Skin of body (tissue), 1 donor: ENCODE measurements at regions not wholly inside any gene's neighbourhood (a gene's known extent, or its start where the extent isn't known, plus 50 kb on each side); places are given as distances from the start of the nearest gene placed in this dataset.

ENCODE experiments used
- DNase-seq: peaks from one replicate; lab custom pipeline; 2025; lab: John Stamatoyannopoulos, UW

DNA sequence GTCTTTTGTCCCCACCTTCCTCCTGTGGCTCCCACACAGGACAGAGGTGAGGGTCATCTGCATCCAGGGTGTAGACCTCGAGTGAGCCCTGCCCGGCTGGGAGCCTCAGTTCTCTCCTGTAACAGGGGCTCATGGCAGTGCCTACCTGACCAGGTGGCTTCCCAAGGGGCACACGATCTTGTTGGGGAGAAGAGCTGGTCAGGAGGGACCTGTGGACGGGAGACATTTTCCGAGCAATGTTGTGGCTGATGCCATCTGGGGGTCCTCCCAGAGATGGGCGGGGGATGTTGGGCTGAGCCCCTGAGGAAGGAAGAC is 51.9 kb downstream of the CEBPB start:
- no peak for DNase-seq

DNA sequence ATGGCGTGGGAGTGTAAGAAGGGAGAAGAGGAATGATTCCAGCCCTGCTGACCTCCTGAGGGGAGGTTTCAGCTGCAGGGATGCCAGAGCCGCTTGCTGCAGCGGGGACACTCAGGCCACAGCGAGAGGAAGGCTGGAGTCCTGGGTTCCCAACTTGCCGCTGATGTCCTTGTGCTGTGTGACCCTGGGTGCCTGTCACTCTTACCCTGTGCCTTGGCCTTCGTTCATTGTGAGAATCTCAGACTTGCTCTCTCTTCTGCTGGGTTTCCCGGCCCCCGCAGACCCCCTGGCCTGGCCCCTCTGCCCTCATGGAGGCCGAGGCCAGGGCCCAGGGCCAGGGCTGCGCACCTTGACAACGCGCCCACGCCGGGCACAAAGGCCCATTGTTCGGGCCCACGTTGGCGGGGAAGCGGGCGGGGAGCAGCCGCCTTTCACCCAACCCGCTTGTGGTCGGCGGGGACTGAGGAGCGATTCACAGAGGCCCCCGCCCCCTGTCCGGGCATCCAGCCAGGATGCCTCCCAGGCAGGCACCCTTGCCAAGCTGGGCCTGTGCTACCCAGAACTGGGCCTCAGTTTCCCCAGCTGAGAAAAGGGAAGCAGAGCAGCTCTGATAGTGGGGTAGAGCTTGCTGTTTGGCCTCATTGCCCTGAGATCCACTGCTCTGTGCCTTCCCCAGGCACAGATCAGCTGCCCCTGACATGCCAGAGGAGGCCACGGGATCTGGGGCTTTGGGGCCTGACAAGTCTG is 52.4 kb downstream of the CEBPB start:
- DNase-seq: no peak

DNA sequence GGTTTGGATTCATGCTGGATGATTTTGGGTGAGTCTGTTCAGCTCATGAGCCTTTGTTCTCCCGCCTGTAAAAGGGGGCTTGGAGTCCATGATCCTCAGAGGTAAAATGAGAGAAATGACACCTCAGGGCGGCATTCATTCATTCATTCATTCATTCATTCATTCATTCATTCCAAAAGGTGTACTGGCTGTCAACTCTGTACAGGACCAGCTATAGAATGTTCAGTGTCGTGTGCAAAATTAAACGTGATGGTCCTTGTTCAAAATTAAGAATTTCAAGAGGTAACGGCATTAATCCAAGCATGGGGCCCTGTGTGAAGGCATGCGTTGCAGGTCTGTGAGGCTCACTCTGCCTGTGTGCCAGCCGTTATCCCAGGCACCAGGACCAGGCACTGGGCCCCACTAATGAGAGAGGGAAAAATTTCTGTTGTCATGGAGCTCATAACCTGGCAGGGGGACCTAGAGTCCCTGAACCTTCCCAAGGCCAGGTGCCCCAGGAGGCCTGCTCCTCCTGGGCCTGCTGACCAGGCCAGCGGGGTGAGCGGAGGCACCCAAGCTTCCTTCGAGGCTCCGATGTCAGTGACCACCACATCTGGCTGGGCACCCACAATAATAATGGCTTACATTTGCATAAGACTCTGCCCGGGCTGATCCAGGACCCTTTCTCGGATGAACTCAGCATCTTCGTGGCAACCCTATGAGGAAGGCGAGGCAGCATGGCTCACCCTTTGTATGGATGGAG is 53.2 kb downstream of the CEBPB start:
- no peak for DNase-seq

DNA sequence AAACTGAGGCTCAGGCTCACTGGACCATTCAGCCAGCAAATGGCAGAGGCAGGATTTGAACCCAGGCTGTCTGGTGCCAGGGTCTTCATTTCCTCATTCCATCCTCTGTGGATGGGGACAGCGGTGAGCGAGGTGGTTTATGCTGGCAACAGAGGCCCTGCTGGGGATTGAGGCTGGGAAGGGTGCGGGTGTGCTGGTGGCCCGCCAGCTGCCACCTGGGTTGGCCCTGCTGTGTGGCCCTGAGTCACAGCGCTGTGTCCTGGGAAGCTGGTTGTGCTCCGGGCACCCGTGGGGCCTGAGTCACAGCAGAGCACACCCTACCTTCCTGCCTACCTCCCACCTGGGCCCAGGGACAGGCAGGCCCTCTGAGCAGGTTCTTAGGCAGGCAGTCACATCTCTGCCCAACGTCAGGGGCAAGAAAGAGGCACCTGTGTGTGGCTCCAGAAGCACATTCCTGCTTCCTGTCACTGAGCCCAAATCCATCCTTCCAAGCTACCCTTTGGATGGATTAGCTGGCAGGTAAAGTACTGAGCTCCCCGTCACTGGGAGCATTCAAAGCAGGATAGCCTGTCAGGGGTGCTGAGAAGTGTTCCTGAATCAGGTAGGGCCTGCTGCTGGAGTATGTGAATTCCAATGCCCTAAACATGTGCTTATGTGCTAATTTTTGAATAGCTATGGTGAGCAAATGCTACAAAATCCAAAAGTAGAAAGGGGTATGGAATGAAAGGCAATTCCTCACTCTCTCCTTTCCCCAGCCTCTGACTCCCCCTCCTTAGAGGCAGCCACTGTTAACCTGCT is 53.9 kb downstream of the CEBPB start:
- DNase-seq: no peak

DNA sequence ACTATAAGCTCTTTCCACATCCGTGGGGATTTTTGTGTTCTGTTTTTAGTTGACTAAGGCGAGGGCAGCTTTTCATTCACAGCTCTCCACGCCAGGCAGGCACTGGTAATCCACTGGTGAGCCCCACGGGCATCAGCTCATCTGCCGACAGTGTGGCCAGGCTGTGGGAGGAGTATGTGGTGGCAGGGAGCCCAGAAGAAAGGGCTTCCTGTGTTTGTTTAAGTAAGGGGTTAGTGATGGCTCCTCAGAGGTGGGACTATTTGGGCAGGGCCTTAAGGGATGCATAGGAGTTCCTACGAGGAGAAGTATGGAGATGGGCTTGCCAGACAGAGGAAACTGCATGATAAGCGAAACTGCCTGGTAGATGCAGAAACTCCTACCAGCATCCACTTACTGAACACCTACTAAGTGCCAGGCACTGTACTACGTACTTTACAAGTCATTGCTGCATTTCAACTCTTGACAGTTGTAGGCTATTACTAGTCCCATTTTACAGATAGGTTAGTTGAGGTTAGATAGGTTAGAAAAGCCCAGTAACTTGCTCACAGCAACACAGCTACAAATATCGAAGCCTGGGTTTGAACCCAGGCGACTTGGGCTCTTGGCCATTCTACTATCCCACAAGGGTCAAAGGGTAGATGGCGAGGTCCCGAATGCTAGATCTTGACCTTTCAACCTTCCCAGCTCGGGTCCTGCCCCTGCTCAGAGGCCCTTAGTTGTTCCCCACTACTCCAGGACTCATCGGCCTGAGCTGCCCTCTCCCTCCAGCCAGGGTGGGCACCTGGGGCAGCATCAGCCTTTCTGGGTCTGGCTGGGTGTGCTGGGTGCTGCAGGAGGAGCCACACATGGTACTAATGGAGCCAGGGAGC is 55.1 kb downstream of the CEBPB start:
- no peak for DNase-seq

DNA sequence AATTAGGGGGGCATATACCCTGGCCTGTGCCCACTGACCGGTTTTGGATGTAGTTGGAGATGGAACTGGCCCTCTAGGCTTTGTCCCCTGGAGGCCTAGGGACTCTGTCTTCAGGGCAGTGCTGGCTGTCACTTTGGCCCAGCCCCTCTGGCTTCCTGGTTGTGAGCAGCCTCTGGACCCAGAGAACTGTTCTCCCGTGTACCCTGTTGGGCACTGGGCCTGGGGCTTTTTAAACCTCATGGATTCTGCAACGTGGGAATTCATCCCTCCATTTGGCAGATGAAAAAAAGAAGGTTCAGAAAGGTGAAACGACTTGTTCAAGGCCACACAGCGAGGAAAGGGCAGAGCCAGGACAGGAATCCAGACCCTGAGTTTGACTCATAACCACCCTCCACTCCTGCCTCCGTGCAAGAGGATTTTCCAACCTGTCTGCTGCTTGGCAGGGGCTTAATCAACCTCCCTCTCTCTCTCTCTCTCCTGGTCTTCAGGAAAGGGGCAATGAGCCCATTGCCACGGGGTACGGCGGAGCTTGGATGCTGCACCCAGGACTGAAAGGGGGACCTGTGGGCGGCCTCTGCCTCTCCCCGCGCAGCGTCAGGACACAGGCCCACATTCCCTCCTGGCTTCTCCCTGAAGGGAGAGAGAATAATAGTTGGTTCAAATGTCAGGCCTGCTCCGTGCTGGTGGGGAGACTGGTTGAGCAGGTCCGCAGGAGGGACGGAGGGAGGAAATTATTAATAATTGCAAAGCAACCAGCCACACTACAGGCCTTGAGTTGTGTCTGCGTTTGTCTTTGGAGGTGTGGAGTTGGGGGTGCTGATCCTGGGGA is 56.0 kb downstream of the CEBPB start:
- DNase-seq: no peak

DNA sequence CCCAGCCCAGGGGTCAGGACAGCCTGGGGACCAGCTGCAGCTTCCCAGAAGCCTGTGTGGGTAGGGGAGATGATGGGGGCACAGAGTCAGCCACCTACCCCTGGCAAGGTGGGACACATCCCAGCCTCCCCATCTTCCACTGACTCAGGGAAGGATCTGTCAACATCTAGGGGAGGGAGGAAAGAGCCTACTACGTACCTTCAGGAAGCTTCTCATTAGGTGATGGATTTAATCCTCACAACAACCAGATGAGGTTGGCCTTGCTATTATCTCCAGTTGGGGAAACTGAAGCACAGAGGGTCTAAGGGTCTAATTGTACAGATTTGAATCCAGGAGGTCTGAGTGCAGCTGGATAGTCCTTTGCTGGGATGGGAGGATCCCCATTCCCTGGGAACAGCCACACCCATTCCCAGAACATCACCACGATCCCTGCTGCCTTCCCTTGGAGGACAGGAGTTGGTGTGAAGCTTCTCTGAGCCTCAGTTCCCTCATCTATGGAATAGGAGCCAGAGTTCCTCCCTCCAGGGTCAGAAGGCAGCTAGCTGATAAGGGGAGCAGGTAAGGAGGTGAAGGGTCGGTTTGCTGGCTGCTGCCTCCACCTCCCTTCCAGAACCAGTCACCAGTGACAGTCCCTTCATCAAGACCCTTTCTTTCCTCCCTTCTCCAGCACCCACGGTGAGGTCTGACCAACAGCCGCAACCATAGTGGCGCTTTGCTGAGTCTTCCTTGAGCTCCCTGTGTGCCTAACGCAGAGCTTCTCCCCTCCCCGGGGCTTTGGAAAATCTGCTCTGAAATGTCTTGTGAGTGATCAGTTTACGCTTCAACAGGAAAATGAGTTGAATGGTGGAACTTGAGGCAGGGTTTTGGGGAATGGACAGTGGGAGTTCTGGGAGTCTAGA is 56.8 kb downstream of the CEBPB start:
- no peak for DNase-seq

DNA sequence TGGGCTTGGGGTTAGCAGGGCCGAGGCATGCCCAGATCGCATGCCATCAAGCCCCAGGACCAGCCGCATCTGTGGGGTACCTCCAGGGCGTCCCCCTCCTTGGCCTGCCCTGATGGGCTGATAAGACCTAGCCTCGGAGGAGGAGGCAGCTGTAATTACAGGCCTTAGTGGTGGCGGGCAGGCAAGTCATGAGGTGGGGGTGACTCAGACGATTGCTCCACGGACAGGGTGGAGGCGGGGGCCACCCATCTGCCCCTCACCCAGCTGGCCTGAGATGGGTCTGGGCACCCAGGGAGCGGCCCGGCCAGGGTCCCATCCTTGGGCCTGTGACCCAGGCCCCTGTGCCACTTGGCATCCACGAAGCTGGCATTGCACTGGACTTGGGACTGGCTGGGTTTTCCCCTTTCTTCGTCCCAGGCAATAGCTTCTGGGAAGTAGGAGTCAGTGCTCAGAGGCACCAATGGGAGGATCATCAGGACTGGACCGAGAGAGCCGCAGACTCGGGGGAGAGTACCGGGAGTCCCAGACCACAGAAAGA is 57.5 kb downstream of the CEBPB start:
- DNase-seq: no peak

DNA sequence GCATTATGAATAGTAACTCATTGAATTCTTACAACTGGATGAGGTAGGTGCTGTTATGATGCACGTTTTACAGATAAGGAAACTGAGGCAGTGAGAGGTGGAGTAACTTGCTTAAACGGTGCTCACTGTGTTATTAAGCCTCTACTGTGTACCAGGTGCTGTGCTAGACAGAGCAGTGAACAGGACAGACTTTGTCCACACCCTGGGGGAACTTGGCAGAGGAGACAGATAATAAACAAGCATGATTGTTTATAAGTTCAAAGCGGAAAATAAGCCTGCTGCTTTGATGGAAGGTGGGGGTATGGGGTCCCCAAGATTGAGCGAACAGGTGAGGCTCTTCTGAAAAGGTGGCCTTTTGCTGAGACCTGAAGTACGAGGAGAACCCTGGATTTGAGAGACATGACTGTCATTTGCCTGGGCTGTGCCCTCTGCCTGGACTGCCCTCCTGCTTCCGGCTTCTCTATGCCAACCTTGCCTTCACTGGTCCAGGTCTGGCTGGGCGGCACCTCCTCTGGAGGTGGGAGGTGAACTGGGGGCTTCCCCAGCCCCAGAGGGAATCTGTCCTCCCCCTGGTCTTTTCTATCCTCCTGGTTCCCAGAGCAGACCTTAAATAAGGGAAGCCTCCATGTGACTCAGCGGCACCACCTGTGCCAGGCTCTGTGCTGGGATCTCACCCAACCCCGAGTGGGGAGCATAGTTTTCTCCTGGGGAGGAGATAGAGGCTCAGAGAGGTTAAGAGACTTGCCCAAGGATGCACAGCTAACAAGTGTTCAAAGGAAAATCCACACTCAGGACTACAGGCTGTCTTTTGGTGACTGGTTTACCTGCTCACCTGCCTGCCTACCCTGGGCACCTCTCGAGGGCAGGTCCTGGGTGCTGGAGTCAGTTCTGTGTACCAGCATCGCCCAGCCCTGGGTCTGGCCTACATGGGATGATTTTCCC is 59.1 kb downstream of the CEBPB start:
- DNase-seq: no peak

DNA sequence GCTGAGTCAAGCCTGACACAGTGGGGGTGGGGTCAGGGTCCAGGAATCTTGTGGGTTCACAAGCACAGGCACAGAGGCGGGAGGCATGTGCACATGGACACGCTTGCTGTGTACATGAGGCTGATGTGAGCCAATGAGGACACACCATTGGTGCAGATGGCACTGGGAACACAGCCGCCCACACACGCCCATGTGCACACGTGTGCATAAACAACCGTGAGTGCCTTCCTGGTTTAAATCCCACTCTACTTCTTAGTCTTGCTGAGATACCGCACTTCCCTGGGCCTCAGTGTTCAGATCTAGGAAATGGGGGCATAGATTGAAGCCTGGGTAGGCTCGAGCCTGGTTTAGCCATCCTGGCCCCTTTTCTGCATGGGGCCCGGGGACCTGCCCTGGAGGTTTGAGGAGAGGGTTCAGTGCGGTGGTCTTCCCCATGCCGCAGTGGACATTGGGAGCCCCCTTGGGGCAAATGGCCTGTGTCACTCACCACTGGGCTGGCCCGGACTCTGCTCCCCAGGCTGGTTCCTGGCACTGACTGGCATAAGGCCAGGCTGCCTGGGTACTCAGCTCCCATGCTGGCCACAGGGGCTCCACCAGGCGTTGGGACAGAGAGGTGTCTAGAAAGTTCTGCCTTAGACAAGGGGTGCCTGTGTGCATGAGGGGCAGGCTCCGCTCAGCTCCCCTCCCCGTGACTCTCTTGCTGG is 60.2 kb downstream of the CEBPB start:
- no peak for DNase-seq

DNA sequence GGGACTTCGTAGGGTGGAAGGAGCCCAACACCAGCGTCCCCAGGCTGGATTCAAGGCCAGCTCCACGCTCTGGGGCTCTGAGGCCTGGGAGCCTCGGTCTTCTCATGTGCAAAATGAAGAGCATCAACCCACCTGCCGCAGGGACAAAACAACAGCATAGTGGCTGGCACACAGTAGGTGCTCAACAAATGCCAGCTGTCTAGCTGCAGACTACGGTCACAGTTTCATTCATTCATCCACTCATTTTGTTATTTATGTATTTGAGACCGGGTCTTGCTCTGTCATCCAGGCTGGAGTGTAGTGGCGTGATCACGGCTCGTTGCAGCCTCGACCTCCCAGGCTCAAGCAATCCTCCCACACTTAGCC is 60.7 kb downstream of the CEBPB start:
- no peak for DNase-seq

DNA sequence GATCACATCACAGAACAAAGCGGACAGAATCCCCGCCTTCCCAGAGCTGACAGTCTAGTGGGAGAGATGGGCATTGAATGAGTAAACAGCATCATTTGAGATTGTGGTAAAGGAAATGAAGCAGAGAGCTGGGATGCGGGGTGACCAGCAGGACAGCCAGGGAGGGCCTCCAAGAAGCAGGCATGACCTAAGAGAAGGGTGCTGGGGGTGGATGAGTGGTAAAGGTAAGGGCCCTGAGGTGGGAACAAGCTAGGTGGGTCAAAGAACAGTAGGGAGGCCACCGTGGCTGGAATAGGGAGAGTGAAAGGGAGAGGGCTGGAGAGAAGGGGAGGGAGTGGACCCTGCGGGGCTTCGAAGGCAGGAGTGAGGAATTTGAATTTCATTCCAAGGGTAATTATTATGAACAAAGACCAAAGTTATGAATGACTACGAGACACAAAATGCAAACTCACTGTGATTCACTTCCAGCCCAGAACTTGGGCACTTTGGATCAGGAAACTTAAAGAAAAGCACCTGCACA is 61.4 kb downstream of the CEBPB start:
- no peak for DNase-seq

DNA sequence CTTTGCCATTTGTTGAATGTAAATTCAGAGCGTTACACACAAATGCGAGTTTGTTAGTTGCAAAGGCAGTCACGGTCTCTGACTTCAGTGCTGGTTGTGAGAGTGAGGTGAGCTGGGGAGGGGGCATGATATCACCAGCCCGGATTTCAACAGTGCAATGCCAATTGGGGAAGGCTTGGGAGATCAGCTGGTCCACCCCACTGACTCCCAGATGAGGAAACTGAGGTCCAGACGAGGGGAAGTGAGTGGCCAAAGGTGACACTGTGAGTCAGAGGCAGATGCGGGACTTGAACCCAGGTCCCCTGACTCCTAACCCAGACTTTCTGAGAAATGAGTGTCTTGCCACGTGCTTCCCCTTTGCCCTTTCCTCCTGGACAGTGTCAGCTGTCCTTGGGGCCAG is 62.1 kb downstream of the CEBPB start:
- DNase-seq: no peak

DNA sequence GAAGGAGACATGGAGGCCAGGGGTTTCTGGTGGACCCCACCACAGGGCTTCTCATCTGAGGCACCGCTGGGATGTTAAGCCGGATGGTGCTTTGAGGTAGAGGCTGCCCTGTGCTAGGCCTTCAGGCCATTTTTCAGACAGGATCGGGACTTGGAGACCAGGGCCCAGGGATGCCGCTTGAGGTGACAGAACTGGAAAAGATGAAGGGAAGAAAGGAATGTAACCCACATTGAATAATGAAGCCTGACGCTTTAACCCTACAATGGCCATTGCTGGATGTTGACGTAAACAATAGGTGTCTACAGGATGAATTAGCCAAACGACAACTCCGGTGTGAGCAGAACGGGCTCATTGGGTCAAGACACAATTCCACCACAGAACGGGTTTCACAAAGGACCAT is 62.5 kb downstream of the CEBPB start:
- no peak for DNase-seq

DNA sequence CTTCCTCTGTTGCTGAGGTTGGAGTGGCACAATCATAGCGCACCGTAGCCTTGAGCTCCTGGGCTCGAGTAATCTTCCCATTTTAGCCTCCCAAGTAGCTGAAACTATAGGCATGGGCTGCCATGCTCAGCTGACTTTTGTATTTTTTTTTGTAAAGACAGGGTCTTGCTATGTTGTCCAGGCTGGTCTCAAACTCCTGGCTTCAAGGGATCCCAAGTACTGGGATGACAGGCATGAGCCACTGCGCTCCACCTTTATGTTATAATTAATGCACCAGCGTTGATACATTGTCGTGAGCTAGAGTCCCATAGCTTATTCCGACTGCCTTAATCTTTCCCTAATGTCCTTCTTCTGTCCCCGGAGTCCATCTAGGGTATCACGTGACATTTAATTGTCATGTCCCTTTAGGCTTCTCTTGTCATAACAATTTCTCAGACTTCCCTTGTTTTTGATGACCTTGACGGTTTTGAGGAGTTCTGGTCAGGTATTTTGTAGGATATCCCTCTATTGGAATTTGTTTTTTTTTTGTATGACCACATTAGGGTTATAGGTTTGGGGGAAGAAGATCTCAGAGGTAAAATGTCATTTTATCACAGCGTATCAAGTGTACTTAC is 63.9 kb downstream of the CEBPB start:
- DNase-seq: no peak

DNA sequence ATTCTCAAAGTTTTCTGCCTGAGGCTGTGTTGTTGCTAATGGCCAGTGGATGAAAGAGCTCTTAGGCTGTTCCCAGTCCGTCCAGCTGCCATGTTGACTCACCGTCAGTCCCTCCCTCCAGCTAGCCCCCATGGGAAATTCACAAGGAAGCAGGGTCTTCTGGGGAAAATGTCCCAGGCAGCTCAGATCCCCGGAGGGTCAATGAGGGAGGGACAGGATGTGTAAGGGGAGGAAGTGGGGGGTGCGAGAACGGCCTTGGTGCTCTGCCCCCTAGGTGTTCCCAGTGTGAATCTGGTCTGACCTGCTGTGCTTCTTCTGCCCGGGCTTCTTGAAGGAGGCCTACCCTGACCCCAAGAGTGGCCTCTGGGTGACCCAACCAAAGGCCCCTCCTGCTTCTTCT is 65.9 kb downstream of the CEBPB start:
- DNase-seq: no peak

DNA sequence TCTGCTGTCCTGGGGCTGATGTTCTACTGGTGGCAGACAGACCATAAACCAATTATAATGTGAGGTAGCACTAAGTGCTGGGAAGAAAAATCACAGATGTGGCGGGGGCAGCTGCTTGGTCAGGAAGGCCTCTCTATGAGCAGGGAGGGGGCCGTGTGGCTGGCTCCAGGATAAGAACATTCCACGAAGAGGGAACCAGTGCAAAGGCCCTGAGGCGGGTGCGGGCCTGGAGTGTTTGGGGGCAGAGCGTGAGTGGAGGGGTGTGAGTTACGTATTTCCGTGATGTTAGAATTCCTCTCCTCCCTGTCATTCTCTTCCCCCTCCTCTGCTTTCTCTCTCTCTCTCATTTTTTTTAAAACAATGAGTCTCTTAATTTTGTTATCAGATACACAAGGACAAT is 67.2 kb downstream of the CEBPB start:
- no peak for DNase-seq
